ENCODE measurements at regions not wholly inside any gene's neighbourhood (a gene's known extent, or its start where the extent isn't known, plus 50 kb on each side); places are given as distances from the start of the nearest gene placed in this dataset.

GRCh38 chr10:53006663-53007526 is 234.3 kb upstream of the MBL2 start:
- H3K18ac ChIP-seq (ENCODE audit: low read depth in 1 of 2, low read length in 2 of 2), result no peak overlapping the region
- H2BK120ac ChIP-seq (ENCODE audit: low read depth, low read length), result no peak overlapping the region
- H3K14ac ChIP-seq (ENCODE audit: low read length in 2 of 2), result no peak overlapping the region
- peak; percentile 11 for DNase-seq
- no peak overlapping the region for H3K4ac ChIP-seq (ENCODE audit: low read depth in 1 of 2, low read length in 2 of 2)
- no peak overlapping the region for H4K8ac ChIP-seq (ENCODE audit: low read length)
- H3K27me3 ChIP-seq (ENCODE audit: control insufficient read depth in 1 of 2, insufficient read depth in 1 of 2, low read length in 2 of 2), result no peaks in the 10 kb centered on the region
- no peak overlapping the region for H3K23ac ChIP-seq (ENCODE audit: low read length in 2 of 2)
- no peak overlapping the region for H2AFZ ChIP-seq (ENCODE audit: low read depth, low read length)
- H2BK12ac ChIP-seq (ENCODE audit: low read length in 2 of 2), result no peak overlapping the region
- H2BK5ac ChIP-seq (ENCODE audit: low read depth, low read length, poor library complexity, severe bottlenecking), result no peak overlapping the region
- no peaks in the 10 kb centered on the region for H3K79me1 ChIP-seq (replicated peaks; ENCODE audit: low read length, poor library complexity, severe bottlenecking)
- no peak overlapping the region for H4K91ac ChIP-seq (ENCODE audit: low read length)
- H3K4me1 ChIP-seq (ENCODE audit: control insufficient read depth, insufficient read depth, low read depth, low read length), result no peaks in the 10 kb centered on the region
- H3K4me2 ChIP-seq (ENCODE audit: low read length, poor library complexity, severe bottlenecking), result no peak overlapping the region
- WGBS, result no CpG with 5 or more reads among the region's 1 CpG
- no peaks in the 10 kb centered on the region for H3K9me3 ChIP-seq (ENCODE audit: control insufficient read depth, low read length)
- no peaks in the 10 kb centered on the region for H3K36me3 ChIP-seq (ENCODE audit: control insufficient read depth in 1 of 2, insufficient read depth in 2 of 2, low read depth in 1 of 2, low read length in 2 of 2)
- no peak overlapping the region for H3K9ac ChIP-seq (ENCODE audit: low read length)
- no peak overlapping the region for H2BK15ac ChIP-seq (ENCODE audit: low read depth, poor library complexity, severe bottlenecking)
- no peak overlapping the region for H3K4me3 ChIP-seq (ENCODE audit: insufficient read depth in 1 of 2, low read depth in 1 of 2, low read length in 2 of 2)
- no peak overlapping the region for H3K27ac ChIP-seq (ENCODE audit: low read length, poor library complexity, severe bottlenecking)
- no peak overlapping the region for H2AK5ac ChIP-seq (ENCODE audit: low read length, severe bottlenecking)

DNA sequence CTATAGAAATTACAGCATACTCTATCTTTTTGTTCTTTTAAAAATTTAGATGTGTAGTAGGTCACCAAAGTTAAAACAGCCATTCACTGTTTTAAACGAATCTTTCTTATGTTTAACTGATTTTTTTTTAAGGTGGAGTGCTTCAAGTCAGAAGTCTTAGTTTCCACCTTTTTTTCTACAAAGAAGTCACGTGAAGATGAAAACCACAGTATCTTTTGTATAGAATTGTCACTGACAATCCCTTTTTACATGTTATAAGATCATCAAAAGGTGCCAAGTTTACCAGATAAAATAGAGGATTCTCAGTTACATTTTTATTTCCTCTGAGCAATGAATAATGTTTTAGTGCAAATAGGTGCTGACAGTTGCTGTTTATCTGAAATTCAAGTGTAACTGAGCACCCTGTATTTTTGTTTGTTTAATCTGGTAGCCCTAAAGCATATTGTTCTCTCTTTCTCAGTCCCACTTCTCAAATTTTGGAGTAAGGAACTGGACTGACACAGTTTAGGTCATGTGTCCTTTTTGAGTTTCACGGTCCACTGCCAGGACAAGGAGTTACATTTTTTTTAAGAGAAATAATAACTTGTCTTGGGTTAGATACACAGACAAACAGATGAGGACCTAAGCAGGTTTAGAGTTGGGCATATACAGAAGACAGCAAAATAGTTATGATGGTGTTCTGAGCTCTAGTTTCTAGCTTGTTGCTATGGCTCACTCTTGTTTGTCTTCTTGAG is 233.2 kb upstream of the MBL2 start:
- no peak overlapping the region for H2BK5ac ChIP-seq (ENCODE audit: low read depth, low read length, poor library complexity, severe bottlenecking)
- no peak overlapping the region for H2BK12ac ChIP-seq (ENCODE audit: low read length in 2 of 2)
- H3K23ac ChIP-seq (ENCODE audit: low read length in 2 of 2), result no peak overlapping the region
- H3K9me3 ChIP-seq (ENCODE audit: control insufficient read depth, low read length), result no peaks in the 10 kb centered on the region
- H2AK5ac ChIP-seq (ENCODE audit: low read length, severe bottlenecking), result no peak overlapping the region
- no peak overlapping the region for H2AFZ ChIP-seq (ENCODE audit: low read depth, low read length)
- no peak overlapping the region for H3K4me3 ChIP-seq (ENCODE audit: insufficient read depth in 1 of 2, low read depth in 1 of 2, low read length in 2 of 2)
- H4K91ac ChIP-seq (ENCODE audit: low read length), result no peak overlapping the region
- H3K4ac ChIP-seq (ENCODE audit: low read depth in 1 of 2, low read length in 2 of 2), result no peak overlapping the region
- H2BK120ac ChIP-seq (ENCODE audit: low read depth, low read length), result no peak overlapping the region
- H3K27me3 ChIP-seq (ENCODE audit: control insufficient read depth in 1 of 2, insufficient read depth in 1 of 2, low read length in 2 of 2), result no peaks in the 10 kb centered on the region
- no peak overlapping the region for H2BK15ac ChIP-seq (ENCODE audit: low read depth, poor library complexity, severe bottlenecking)
- no peak overlapping the region for H3K14ac ChIP-seq (ENCODE audit: low read length in 2 of 2)
- no peak overlapping the region for H3K4me2 ChIP-seq (ENCODE audit: low read length, poor library complexity, severe bottlenecking)
- H3K27ac ChIP-seq (ENCODE audit: low read length, poor library complexity, severe bottlenecking), result no peak overlapping the region
- no peaks in the 10 kb centered on the region for H3K79me1 ChIP-seq (replicated peaks; ENCODE audit: low read length, poor library complexity, severe bottlenecking)
- no peak overlapping the region for H3K9ac ChIP-seq (ENCODE audit: low read length)
- DNase-seq, result no peak
- no peak overlapping the region for H4K8ac ChIP-seq (ENCODE audit: low read length)
- H3K4me1 ChIP-seq (ENCODE audit: control insufficient read depth, insufficient read depth, low read depth, low read length), result no peaks in the 10 kb centered on the region
- no peak overlapping the region for H3K18ac ChIP-seq (ENCODE audit: low read depth in 1 of 2, low read length in 2 of 2)
- H3K36me3 ChIP-seq (ENCODE audit: control insufficient read depth in 1 of 2, insufficient read depth in 2 of 2, low read depth in 1 of 2, low read length in 2 of 2), result no peaks in the 10 kb centered on the region
- 80% methylated on average over 1 of the region's 3 CpGs for WGBS

DNA sequence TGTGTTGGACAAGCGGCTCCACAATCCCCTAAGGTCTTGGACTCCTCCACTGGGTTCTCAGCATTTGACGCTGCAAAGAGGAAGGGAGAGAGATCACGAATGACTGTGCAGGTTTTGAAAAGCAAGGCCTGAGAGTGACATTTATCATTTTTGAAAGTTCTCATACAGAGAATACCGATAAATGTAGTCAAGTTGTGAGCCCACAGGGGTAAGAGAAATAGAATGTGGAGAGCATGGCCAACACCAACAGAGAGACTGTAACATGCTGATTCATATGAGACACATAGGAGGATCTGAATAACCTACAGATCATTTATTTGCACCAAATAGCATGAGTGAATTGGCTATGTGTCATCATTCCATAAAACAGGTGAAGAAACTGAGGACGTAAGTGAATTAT is 230.5 kb upstream of the MBL2 start:
- H3K18ac ChIP-seq (ENCODE audit: low read depth in 1 of 2, low read length in 2 of 2), result no peak overlapping the region
- no peak overlapping the region for H3K4me3 ChIP-seq (ENCODE audit: insufficient read depth in 1 of 2, low read depth in 1 of 2, low read length in 2 of 2)
- H4K91ac ChIP-seq (ENCODE audit: low read length), result no peak overlapping the region
- H3K9ac ChIP-seq (ENCODE audit: low read length), result no peak overlapping the region
- no peaks in the 10 kb centered on the region for H3K9me3 ChIP-seq (ENCODE audit: control insufficient read depth, low read length)
- H3K4ac ChIP-seq (ENCODE audit: low read depth in 1 of 2, low read length in 2 of 2), result no peak overlapping the region
- H3K23ac ChIP-seq (ENCODE audit: low read length in 2 of 2), result no peak overlapping the region
- no peak overlapping the region for H2AFZ ChIP-seq (ENCODE audit: low read depth, low read length)
- H4K8ac ChIP-seq (ENCODE audit: low read length), result no peak overlapping the region
- H3K4me2 ChIP-seq (ENCODE audit: low read length, poor library complexity, severe bottlenecking), result no peak overlapping the region
- H3K79me1 ChIP-seq (replicated peaks; ENCODE audit: low read length, poor library complexity, severe bottlenecking), result no peaks in the 10 kb centered on the region
- no peak overlapping the region for H3K27ac ChIP-seq (ENCODE audit: low read length, poor library complexity, severe bottlenecking)
- H3K36me3 ChIP-seq (ENCODE audit: control insufficient read depth in 1 of 2, insufficient read depth in 2 of 2, low read depth in 1 of 2, low read length in 2 of 2), result no peaks in the 10 kb centered on the region
- DNase-seq, result no peak
- no peak overlapping the region for H3K14ac ChIP-seq (ENCODE audit: low read length in 2 of 2)
- H3K4me1 ChIP-seq (ENCODE audit: control insufficient read depth, insufficient read depth, low read depth, low read length), result no peaks in the 10 kb centered on the region
- WGBS, result 97% methylated on average over 4 of the region's 5 CpGs
- no peaks in the 10 kb centered on the region for H3K27me3 ChIP-seq (ENCODE audit: control insufficient read depth in 1 of 2, insufficient read depth in 1 of 2, low read length in 2 of 2)
- no peak overlapping the region for H2BK5ac ChIP-seq (ENCODE audit: low read depth, low read length, poor library complexity, severe bottlenecking)
- no peak overlapping the region for H2BK120ac ChIP-seq (ENCODE audit: low read depth, low read length)
- no peak overlapping the region for H2BK12ac ChIP-seq (ENCODE audit: low read length in 2 of 2)
- no peak overlapping the region for H2BK15ac ChIP-seq (ENCODE audit: low read depth, poor library complexity, severe bottlenecking)
- H2AK5ac ChIP-seq (ENCODE audit: low read length, severe bottlenecking), result no peak overlapping the region

GRCh38 chr10:52999681-53000080 is 227.1 kb upstream of the MBL2 start:
- H3K23ac ChIP-seq (ENCODE audit: low read length in 2 of 2), result no peak overlapping the region
- H3K14ac ChIP-seq (ENCODE audit: low read length in 2 of 2), result no peak overlapping the region
- no peak overlapping the region for H2BK15ac ChIP-seq (ENCODE audit: low read depth, poor library complexity, severe bottlenecking)
- no peak overlapping the region for H2BK12ac ChIP-seq (ENCODE audit: low read length in 2 of 2)
- H3K18ac ChIP-seq (ENCODE audit: low read depth in 1 of 2, low read length in 2 of 2), result no peak overlapping the region
- no peaks in the 10 kb centered on the region for H3K27me3 ChIP-seq (ENCODE audit: control insufficient read depth in 1 of 2, insufficient read depth in 1 of 2, low read length in 2 of 2)
- no peak overlapping the region for H3K27ac ChIP-seq (ENCODE audit: low read length, poor library complexity, severe bottlenecking)
- no peak overlapping the region for H3K4ac ChIP-seq (ENCODE audit: low read depth in 1 of 2, low read length in 2 of 2)
- H2BK120ac ChIP-seq (ENCODE audit: low read depth, low read length), result no peak overlapping the region
- DNase-seq, result no peak
- H3K79me1 ChIP-seq (replicated peaks; ENCODE audit: low read length, poor library complexity, severe bottlenecking), result no peaks in the 10 kb centered on the region
- no peak overlapping the region for H4K91ac ChIP-seq (ENCODE audit: low read length)
- no peak overlapping the region for H4K8ac ChIP-seq (ENCODE audit: low read length)
- WGBS, result no CpG with 5 or more reads among the region's 2 CpGs
- H3K36me3 ChIP-seq (ENCODE audit: control insufficient read depth in 1 of 2, insufficient read depth in 2 of 2, low read depth in 1 of 2, low read length in 2 of 2), result no peaks in the 10 kb centered on the region
- no peaks in the 10 kb centered on the region for H3K4me1 ChIP-seq (ENCODE audit: control insufficient read depth, insufficient read depth, low read depth, low read length)
- no peak overlapping the region for H2AK5ac ChIP-seq (ENCODE audit: low read length, severe bottlenecking)
- no peak overlapping the region for H2AFZ ChIP-seq (ENCODE audit: low read depth, low read length)
- H3K9ac ChIP-seq (ENCODE audit: low read length), result no peak overlapping the region
- H3K4me2 ChIP-seq (ENCODE audit: low read length, poor library complexity, severe bottlenecking), result no peak overlapping the region
- H3K4me3 ChIP-seq (ENCODE audit: insufficient read depth in 1 of 2, low read depth in 1 of 2, low read length in 2 of 2), result no peak overlapping the region
- H2BK5ac ChIP-seq (ENCODE audit: low read depth, low read length, poor library complexity, severe bottlenecking), result no peak overlapping the region
- no peaks in the 10 kb centered on the region for H3K9me3 ChIP-seq (ENCODE audit: control insufficient read depth, low read length)

All from mesenchymal stem cell (in vitro differentiated cells and primary cell).